ENCODE measurements at regions not wholly inside any gene's neighbourhood (a gene's known extent, or its start where the extent isn't known, plus 50 kb on each side); places are given as distances from the start of the nearest gene placed in this dataset.
"Not testable (repeated sequence)": the region's sequence is repeated elsewhere in the genome, so short reads cannot be mapped to it uniquely, and the experiment has no call there.

DNA sequence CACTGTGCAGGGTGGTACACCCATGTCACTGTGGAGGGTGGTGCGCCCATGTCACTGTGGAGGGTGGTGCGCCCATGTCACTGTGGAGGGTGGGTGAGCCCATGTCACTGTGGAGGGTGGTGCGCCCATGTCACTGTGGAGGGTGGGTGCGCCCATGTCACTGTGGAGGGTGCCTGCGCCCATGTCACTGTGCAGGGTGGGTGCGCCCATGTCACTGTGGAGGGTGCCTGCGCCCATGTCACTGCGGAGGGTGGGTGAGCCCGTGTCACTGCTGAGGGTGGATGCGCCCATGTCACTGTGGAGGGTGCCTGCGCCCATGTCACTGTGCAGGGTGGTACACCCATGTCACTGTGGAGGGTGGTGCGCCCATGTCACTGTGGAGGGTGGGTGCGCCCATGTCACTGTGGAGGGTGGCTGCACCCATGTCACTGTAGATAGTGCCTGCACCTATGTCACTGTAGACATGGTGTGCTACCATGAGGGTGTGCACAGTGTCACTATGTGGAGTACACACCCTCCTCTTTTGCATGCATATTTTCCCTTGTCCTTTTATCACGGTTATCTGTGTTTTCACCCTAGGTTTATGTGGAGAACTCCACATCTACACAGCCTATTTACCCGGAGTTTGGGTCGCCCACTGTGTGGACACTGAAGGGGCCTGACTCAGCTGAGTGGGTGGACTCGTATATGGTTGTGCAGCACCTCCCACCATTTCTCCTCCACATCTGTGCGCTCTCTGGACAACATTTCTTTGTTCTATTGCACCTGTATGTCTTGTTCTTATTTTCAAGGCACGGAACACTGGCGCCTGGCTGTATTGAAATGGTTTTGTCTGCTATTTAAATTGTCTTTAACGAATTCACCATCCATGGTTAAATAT is 222.4 kb downstream of the ERMARD start:
- H3K23me2 ChIP-seq (ENCODE audit: low read depth, low read length); H3K4me1 ChIP-seq (replicated peaks in 1 of 4; ENCODE audit: control insufficient read depth in 3 of 4, insufficient read depth in 4 of 4, low read length in 3 of 4); H3K9me3 ChIP-seq (ENCODE audit: insufficient read depth in 2 of 2, low read depth in 1 of 2, low read length in 1 of 2); CTCF ChIA-PET (ENCODE audit: partially characterized antibody); H3K23ac ChIP-seq (ENCODE audit: insufficient read length); H4K20me1 ChIP-seq (replicated peaks in 1 of 2; ENCODE audit: control insufficient read depth in 1 of 2, insufficient read depth in 2 of 2, low read length in 2 of 2); H3K79me1 ChIP-seq (ENCODE audit: low read depth, low read length); H3K14ac ChIP-seq (ENCODE audit: insufficient read length); H4K5ac ChIP-seq (ENCODE audit: insufficient read length, low read depth, low read length); H2BK12ac ChIP-seq (ENCODE audit: low read depth, low read length); H4K91ac ChIP-seq (replicated peaks; ENCODE audit: insufficient read length, low read length); FAIRE-seq; H3K56ac ChIP-seq (replicated peaks; ENCODE audit: insufficient read length, low read depth, low read length); H3K9ac ChIP-seq (replicated peaks in 1 of 4; ENCODE audit: extremely low read depth in 1 of 4, low read depth in 3 of 4, low read length in 3 of 4); H3K79me2 ChIP-seq (ENCODE audit: control insufficient read depth in 1 of 2, insufficient read depth in 2 of 2, low read length in 2 of 2); H3K4me2 ChIP-seq (ENCODE audit: insufficient read depth in 1 of 2, low read depth in 2 of 2, low read length in 2 of 2); H2BK15ac ChIP-seq (ENCODE audit: low read length); H3K18ac ChIP-seq (ENCODE audit: extremely low read depth, low read length); H4K8ac ChIP-seq (ENCODE audit: extremely low read depth, insufficient read depth, low read length); H2BK20ac ChIP-seq (ENCODE audit: low read length); H3K4me3 ChIP-seq (ENCODE audit: extremely low read depth in 1 of 4, insufficient read depth in 2 of 4, low read depth in 3 of 4, low read length in 4 of 4); H2BK120ac ChIP-seq (replicated peaks; ENCODE audit: low read depth, low read length); POLR2A ChIA-PET (ENCODE audit: partially characterized antibody); H3K27ac ChIP-seq (ENCODE audit: low read depth, low read length); H3K36me3 ChIP-seq (ENCODE audit: control insufficient read depth in 2 of 4, insufficient read depth in 4 of 4, low read length in 3 of 4); H2AK5ac ChIP-seq (ENCODE audit: low read depth, low read length); H2BK5ac ChIP-seq (ENCODE audit: low read depth, low read length); H3K27me3 ChIP-seq (replicated peaks in 1 of 4; ENCODE audit: control insufficient read depth in 3 of 4, extremely low read depth in 1 of 4, insufficient read depth in 3 of 4, low read length in 3 of 4); H2AFZ ChIP-seq (ENCODE audit: low read length); H3K4ac ChIP-seq (replicated peaks; ENCODE audit: insufficient read length, low read depth, low read length): not testable (repeated sequence)
- DNase-seq (ENCODE audit: low read depth in 1 of 2, low spot score in 2 of 2), result peak in 1 of 2 experiments; percentile 40
- WGBS, 2 experiments (ENCODE audit: extremely low coverage in 1 of 2, insufficient coverage in 1 of 2, insufficient read length in 1 of 2, insufficient replicate concordance in 2 of 2, low coverage in 1 of 2, low lambda C conversion rate in 2 of 2, missing lambda C conversion rate in 1 of 2), result 83% methylated on average over 21 of the region's 21 CpGs; no CpG with 5 or more reads in 1 of the 2 experiments

Measured in H1 (cell line).